HEK293 (cell line): ENCODE measurements at regions not wholly inside any gene's neighbourhood (a gene's known extent, or its start where the extent isn't known, plus 50 kb on each side); places are given as distances from the start of the nearest gene placed in this dataset.

Experiments used
- BCL11A ChIP-seq: fragments of 450-650 bp; formaldehyde crosslinking; IDR thresholded peaks from 2 replicates; pipeline ENCODE4 v1.5.1; 2016; ENCODE audit warnings: low read depth, missing biosample characterization, missing genetic modification characterization
- TCF7L2 ChIP-seq: IDR thresholded peaks from 2 replicates; pipeline ENCODE4 v1.6.1; 2011; ENCODE audit warnings: low read depth, mild to moderate bottlenecking, inconsistent platforms, low read length, moderate library complexity, borderline replicate concordance
- ZNF324 ChIP-seq: fragments of 450-650 bp; formaldehyde crosslinking; IDR thresholded peaks from 2 replicates; pipeline ENCODE4 v1.5.1; 2016; ENCODE audit warnings: missing biosample characterization, missing genetic modification characterization
- TF ChIP-seq, protein P1 (sequence below): fragments of 450-650 bp; formaldehyde crosslinking; IDR thresholded peaks from 2 replicates; pipeline ENCODE4 v1.5.1; 2016; ENCODE audit warnings: missing biosample characterization, missing genetic modification characterization

GRCh38 chr22:27323661-27324060, 477.9 kb downstream of the MN1 start:
- TF ChIP-seq, protein P1, sequence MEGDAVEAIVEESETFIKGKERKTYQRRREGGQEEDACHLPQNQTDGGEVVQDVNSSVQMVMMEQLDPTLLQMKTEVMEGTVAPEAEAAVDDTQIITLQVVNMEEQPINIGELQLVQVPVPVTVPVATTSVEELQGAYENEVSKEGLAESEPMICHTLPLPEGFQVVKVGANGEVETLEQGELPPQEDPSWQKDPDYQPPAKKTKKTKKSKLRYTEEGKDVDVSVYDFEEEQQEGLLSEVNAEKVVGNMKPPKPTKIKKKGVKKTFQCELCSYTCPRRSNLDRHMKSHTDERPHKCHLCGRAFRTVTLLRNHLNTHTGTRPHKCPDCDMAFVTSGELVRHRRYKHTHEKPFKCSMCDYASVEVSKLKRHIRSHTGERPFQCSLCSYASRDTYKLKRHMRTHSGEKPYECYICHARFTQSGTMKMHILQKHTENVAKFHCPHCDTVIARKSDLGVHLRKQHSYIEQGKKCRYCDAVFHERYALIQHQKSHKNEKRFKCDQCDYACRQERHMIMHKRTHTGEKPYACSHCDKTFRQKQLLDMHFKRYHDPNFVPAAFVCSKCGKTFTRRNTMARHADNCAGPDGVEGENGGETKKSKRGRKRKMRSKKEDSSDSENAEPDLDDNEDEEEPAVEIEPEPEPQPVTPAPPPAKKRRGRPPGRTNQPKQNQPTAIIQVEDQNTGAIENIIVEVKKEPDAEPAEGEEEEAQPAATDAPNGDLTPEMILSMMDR: no peak
- TF ChIP-seq ZNF324 (tag by site-specific recombination) (no peak), BCL11A (no peak), TCF7L2 (no peak)
